ENCODE measurements at regions not wholly inside any gene's neighbourhood (a gene's known extent, or its start where the extent isn't known, plus 50 kb on each side); places are given as distances from the start of the nearest gene placed in this dataset.

- no peak for DNase-seq (ENCODE audit: low read depth)
- no peak for TF ChIP-seq CTCF (IDR thresholded peaks at IDR 0.05; ENCODE audit: insufficient read depth, low read length)
- no peak overlapping the region for H3K4me3 ChIP-seq (ENCODE audit: low read depth, low read length)
These were observed 50.9 kb upstream of the RAB9B start for GRCh38 chrX:103882999-103883398.

All from fibroblast of the aortic adventitia (primary cell).